GM20431 (cell line): ENCODE measurements at regions not wholly inside any gene's neighbourhood (a gene's known extent, or its start where the extent isn't known, plus 50 kb on each side); places are given as distances from the start of the nearest gene placed in this dataset.

Experiments
- in situ Hi-C: fragments of 300-500 bp; cut with MseI, MboI; formaldehyde crosslinking; loops from one replicate; pipeline ENCODE4 v1.15.0; 2020; ENCODE audit warnings: low sequenced_read_pairs; ENCODE audit not compliant: unreplicated experiment

- in situ Hi-C loops: no loop called here
Measured at GRCh38 chr17:77513045-77513444, 372.3 kb downstream of the SEC14L1 start.

- in situ Hi-C loops: no loop called here
Measured at GRCh38 chr17:77515227-77515626, 374.5 kb downstream of the SEC14L1 start.

DNA sequence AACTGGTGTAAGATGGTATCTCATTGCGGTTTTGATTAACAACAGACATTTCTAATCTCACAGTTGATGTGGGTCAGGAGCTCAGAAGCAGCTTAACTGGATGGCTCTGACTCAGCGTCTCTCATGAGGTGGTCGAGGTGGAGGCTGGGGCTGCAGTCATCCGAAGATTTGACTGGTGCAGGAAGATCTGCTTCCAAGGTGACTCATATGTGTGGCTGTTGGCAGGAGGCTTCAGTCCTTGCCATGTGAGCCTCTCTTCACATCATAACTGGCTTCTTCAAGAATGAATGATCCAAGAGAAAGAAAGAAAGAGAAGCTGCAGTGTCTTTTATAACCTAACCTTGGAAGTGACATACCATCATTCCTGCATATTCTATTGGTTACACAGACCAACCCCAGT lies 376.1 kb downstream of the SEC14L1 start:
- in situ Hi-C loops: no loop called here

- in situ Hi-C loops: no loop called here
Measured at GRCh38 chr17:77521076-77521475, 380.3 kb downstream of the SEC14L1 start.

DNA sequence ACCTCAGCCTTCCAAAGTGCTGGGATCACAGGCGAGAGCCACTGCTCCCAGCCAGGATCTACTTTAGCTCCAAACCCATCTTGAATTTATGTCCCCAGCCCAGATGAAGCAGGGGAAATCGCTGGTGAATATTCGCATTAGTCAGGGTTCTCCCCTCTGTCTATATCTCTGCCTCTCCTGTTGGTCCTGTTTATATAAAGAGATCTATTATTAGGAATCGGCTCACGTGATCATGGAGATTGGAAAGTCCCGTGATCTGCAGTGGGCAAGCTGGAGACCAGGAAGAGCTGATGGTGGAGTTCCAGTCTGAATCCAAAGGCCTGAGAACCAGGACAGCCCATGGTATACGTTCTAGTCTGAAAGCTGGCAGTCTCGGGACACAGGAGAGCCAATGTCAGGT lies 382.8 kb downstream of the SEC14L1 start:
- in situ Hi-C loops: no loop called here

DNA sequence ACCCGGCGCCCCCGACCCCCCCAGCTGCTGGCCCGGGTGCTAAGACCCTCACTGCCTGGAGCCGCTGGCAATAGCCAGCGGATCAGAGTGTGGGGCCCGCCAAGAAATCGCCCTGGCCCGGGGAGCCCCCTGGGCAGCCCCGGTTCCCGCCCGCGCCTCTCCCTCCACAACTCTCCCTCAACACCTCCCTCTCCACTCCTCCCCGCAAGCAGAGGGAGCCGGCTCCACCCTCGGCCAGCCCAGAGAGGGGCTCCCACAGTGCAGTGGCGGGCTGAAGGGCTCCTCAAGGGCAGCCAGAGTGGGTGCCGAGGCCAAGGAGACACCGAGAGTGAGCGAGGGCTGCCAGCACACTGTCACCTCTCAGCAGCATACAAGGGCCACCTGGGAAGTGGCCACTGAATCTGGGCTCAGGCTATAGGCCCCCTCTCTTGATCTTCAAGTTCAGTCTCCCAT lies 385.5 kb downstream of the SEC14L1 start:
- in situ Hi-C loops: loop anchor here (25.0 kb wide), 1 partner anchor 486 kb away; no protein-coding TSS in a partner anchor

GRCh38 chr17:77526728-77527350 lies 386.1 kb downstream of the SEC14L1 start:
- in situ Hi-C loops: loop anchor here (25.0 kb wide), 1 partner anchor 485 kb away; no protein-coding TSS in a partner anchor

- in situ Hi-C loops: loop anchor here (25.0 kb wide), 1 partner anchor 485 kb away; no protein-coding TSS in a partner anchor
Measured at GRCh38 chr17:77527409-77527808, 386.6 kb downstream of the SEC14L1 start.

DNA sequence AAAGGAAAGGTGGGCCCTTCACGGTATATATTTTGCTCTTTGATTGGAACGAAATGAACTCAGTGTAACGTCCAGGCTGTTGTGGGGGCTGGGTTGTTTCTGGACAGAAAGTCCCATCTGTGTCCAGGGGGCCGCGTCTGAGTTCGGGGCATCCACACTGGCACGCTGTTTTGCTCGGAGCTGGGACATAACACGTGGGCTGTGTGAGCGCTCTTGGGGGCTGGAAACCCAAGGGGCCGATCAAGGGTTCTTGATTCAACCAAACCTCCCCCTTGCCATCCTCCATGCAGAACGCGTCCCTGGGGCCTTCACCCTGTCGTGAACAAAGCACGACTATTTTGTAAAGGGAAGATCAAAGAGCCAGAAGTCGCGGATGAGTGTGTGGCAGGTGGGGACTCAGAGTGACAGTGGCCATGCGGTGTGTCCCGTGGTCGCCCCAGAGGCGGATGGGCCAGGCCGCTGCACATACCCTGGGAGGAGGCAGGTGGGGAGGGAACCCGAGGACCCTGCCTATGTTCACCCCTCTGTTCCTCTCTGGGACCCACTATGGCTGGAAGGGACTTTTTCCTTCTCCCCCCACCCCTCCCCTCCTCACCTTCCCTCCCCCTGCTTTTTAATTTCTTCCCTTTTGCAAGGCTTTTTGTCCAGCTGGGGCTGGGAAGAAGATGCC lies 387.2 kb downstream of the SEC14L1 start:
- in situ Hi-C loops: loop anchor here (25.0 kb wide), 1 partner anchor 484 kb away; no protein-coding TSS in a partner anchor

DNA sequence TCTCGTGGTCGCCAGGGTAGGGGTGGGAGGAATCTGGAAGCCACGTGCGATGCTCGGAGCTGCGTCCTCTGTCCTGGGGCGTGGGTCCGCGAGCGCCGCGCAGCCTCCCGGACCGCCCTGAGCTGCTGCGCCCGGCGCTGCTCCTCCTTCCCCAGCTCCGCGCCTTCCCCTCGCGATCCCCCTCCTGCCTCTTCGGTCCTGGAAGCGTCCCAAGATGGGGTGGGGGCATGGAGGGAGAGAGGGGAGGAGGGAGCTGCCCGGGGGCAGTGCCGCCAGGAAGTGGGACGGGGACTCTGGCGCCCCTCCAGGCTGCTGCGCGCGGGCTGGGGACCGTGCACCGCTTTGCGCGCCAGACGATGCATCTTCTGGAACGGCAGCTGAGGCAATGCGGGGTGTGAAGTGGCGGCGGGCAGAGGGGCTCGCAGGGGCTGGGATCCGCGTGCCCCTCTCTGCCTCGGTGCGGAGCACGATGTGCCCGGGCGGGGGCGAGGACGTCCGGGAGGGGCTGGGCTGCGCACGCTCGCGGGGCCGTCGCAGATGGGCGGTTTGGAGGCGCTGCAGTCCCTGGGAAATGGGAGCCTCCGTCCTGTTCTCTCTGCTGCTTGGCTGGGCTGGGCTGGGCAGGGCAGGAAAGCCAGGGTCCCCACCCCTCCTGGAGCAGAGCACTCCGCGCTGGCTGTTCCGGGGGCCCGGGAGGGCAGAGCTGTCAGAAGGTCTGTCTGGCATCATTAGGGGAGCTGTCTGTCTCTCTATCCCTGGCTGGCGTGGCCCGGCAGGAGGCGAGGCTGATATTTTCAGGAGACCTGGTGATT lies 388.0 kb downstream of the SEC14L1 start:
- in situ Hi-C loops: loop anchor here (25.0 kb wide), 1 partner anchor 484 kb away; no protein-coding TSS in a partner anchor

DNA sequence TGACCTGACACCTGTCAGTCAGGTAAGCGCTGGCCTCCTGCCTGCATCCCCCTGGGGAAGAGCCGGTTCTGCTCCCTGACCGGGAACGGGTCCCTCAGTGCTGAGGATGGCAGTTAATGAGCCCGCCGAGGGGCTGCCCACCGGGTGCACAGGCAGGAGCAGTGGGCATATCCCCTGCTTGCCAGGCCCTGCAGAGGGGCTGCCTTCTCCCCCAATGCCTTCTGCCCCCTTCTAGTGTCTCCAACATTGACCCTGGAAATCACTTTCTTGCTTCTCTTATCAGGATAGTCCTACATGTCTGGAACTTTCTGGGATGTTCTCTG lies 388.5 kb downstream of the SEC14L1 start:
- in situ Hi-C loops: loop anchor here (25.0 kb wide), 1 partner anchor 483 kb away; no protein-coding TSS in a partner anchor

DNA sequence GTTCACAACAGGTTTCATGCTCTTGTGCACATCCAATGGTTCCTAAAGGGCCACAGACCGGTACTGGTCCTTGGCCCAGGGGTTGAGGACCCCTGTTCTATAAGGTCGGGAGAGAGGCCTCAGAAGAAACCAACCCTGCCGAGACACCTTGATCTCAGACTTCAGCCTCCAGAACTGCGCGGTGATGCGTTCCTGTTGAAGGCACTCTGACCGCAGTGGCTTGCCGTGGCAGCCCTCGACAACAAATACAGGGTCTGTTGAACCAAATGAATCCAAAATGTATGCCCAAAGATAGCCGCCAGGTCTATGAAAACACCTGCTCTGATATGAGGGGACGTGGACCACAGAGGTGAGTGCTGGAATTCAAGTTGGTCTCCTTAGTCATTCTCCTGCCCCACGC lies 389.8 kb downstream of the SEC14L1 start:
- in situ Hi-C loops: loop anchor here (25.0 kb wide), 1 partner anchor 482 kb away; no protein-coding TSS in a partner anchor

- in situ Hi-C loops: loop anchor here (25.0 kb wide), 1 partner anchor 481 kb away; no protein-coding TSS in a partner anchor
Measured at GRCh38 chr17:77531002-77531401, 390.2 kb downstream of the SEC14L1 start.

- in situ Hi-C loops: loop anchor here (25.0 kb wide), 1 partner anchor 481 kb away; no protein-coding TSS in a partner anchor
Measured at GRCh38 chr17:77531641-77532040, 390.9 kb downstream of the SEC14L1 start.

- in situ Hi-C loops: loop anchor here (25.0 kb wide), 1 partner anchor 479 kb away; no protein-coding TSS in a partner anchor
Measured at GRCh38 chr17:77533697-77534096, 392.9 kb downstream of the SEC14L1 start.

DNA sequence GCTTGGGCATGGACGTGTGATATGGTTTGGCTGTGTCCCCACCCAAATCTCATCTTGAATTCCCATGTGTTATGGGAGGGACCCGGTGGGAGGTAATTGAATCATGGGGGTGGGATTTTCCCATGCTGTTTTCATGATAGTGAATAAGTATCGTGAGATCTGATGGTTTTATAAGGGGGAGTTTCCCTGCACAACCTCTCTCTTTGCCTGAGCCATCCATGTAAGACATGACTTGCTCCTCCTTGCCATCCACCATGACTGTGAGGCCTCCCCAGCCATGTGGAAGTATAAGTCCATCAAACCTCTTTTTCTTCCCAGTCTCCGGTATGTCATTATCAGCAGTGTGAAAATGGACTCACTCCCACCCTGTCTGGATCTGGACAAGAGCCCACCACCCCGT lies 393.4 kb downstream of the SEC14L1 start:
- in situ Hi-C loops: loop anchor here (25.0 kb wide), 1 partner anchor 478 kb away; no protein-coding TSS in a partner anchor

- in situ Hi-C loops: loop anchor here (25.0 kb wide), 1 partner anchor 477 kb away; no protein-coding TSS in a partner anchor
Measured at GRCh38 chr17:77535435-77535834, 394.7 kb downstream of the SEC14L1 start.

DNA sequence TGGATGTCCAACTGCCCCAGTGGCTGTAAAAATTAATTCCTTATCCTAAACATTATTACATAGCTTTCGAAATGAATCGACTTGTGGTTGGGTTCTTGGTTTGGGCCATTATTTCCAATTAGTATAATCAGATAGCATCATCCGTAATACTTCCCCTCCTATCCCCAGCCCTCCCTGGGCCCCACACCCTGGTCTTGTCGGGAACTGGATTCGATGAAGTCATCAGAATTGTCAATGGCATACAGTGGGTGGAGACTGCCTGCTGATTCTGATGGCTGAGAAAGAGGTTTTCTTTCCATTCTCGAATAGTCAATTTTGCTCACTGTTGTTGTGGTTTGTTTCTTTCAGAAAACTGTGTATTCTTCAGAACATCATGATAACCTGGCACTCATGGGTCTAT lies 395.1 kb downstream of the SEC14L1 start:
- in situ Hi-C loops: loop anchor here (25.0 kb wide), 1 partner anchor 476 kb away; no protein-coding TSS in a partner anchor

GRCh38 chr17:77537566-77537965 lies 396.8 kb downstream of the SEC14L1 start:
- in situ Hi-C loops: loop anchor here (25.0 kb wide), 1 partner anchor 475 kb away; no protein-coding TSS in a partner anchor

- in situ Hi-C loops: loop anchor here (25.0 kb wide), 1 partner anchor 472 kb away; no protein-coding TSS in a partner anchor
Measured at GRCh38 chr17:77540531-77540930, 399.8 kb downstream of the SEC14L1 start.
